HEK293 (cell line): ENCODE measurements at regions not wholly inside any gene's neighbourhood (a gene's known extent, or its start where the extent isn't known, plus 50 kb on each side); places are given as distances from the start of the nearest gene placed in this dataset.

Source experiments
- CTCF ChIA-PET: fragments of 350-600 bp; formaldehyde crosslinking; extraction: SDS; loops from one replicate; lab custom pipeline; 2021; ENCODE audit warnings: antibody characterized with exemption; lab: Yijun Ruan, JAX
- POLR2A ChIA-PET: fragments of 300-600 bp; formaldehyde crosslinking; extraction: SDS; loops from one replicate; lab custom pipeline; 2020; ENCODE audit warnings: antibody characterized with exemption, inconsistent platforms; lab: Yijun Ruan, JAX
- H3K27ac ChIP-seq: fragments of 200-500 bp; sonication (Bioruptor generic); 2 replicates; pipeline ENCODE4 v1.5.1; 2014; ENCODE audit warnings: low read depth, low read length, control low read depth, inconsistent platforms; ENCODE audit errors: extremely low read depth
- H3K36me3 ChIP-seq, 2 experiments: fragments of 200-500 bp in 1 of 2; sonication (Bioruptor generic) in 1 of 2; 1 replicate in 1 of 2; 2 replicates in 1 of 2; pipeline ENCODE4 v1.5.1; 2014 to 2017; ENCODE audit warnings: inconsistent platforms in 2 of 2, low read length in 2 of 2; ENCODE audit not compliant: control insufficient read depth in 2 of 2, insufficient read depth in 1 of 2
- H3K4me1 ChIP-seq: fragments of 200-500 bp; sonication (Bioruptor generic); 2 replicates; pipeline ENCODE4 v1.5.1; 2014; ENCODE audit warnings: mild to moderate bottlenecking, low read length, inconsistent platforms; ENCODE audit not compliant: control insufficient read depth, insufficient read depth
- H3K4me3 ChIP-seq: 2 replicates; pipeline ENCODE4 v1.5.1; 2011; ENCODE audit warnings: low read depth, mild to moderate bottlenecking, control low read depth, low read length, moderate library complexity
- H3K9me3 ChIP-seq: fragments of 200-500 bp; sonication (Bioruptor generic); 2 replicates; pipeline ENCODE4 v1.5.1; 2014; ENCODE audit warnings: low read depth, low read length, inconsistent platforms; ENCODE audit not compliant: control insufficient read depth, insufficient read depth
- EGR2 ChIP-seq: fragments of 450-650 bp; formaldehyde crosslinking; IDR thresholded peaks from 2 replicates; pipeline ENCODE4 v1.5.1; 2016; ENCODE audit warnings: low read depth, missing biosample characterization, missing genetic modification characterization
- GLIS2 ChIP-seq: fragments of 450-650 bp; formaldehyde crosslinking; IDR thresholded peaks from 2 replicates; pipeline ENCODE4 v1.5.1; 2016; ENCODE audit warnings: missing biosample characterization, missing genetic modification characterization
- KLF16 ChIP-seq: fragments of 450-650 bp; formaldehyde crosslinking; IDR thresholded peaks from 2 replicates; pipeline ENCODE4 v1.5.1; 2017; ENCODE audit warnings: missing biosample characterization, missing genetic modification characterization
- SETDB1 ChIP-seq: IDR thresholded peaks from one replicate; pipeline ENCODE4 v1.6.1; 2017; ENCODE audit warnings: mild to moderate bottlenecking, low read length, moderate library complexity, mixed read lengths; ENCODE audit not compliant: insufficient read length
- SP2 ChIP-seq: fragments of 450-650 bp; formaldehyde crosslinking; IDR thresholded peaks from 2 replicates; pipeline ENCODE4 v1.5.1; 2016; ENCODE audit warnings: missing biosample characterization, missing genetic modification characterization
- SP3 ChIP-seq: fragments of 450-650 bp; formaldehyde crosslinking; IDR thresholded peaks from 2 replicates; pipeline ENCODE4 v1.5.1; 2016; ENCODE audit warnings: missing biosample characterization, missing genetic modification characterization
- SP7 ChIP-seq: fragments of 450-650 bp; formaldehyde crosslinking; IDR thresholded peaks from 2 replicates; pipeline ENCODE4 v1.5.1; 2016; ENCODE audit warnings: missing biosample characterization, missing genetic modification characterization
- ZBTB1 ChIP-seq: fragments of 450-650 bp; formaldehyde crosslinking; IDR thresholded peaks from 2 replicates; pipeline ENCODE4 v1.5.1; 2016; ENCODE audit warnings: missing biosample characterization, missing genetic modification characterization
- ZBTB21 ChIP-seq: fragments of 450-650 bp; formaldehyde crosslinking; IDR thresholded peaks from 2 replicates; pipeline ENCODE4 v1.5.1; 2017; ENCODE audit warnings: missing biosample characterization, missing genetic modification characterization
- ZBTB48 ChIP-seq: fragments of 450-650 bp; formaldehyde crosslinking; IDR thresholded peaks from 2 replicates; pipeline ENCODE4 v1.5.1; 2016; ENCODE audit warnings: missing biosample characterization, missing genetic modification characterization
- ZNF248 ChIP-seq: fragments of 450-650 bp; formaldehyde crosslinking; IDR thresholded peaks from 2 replicates; pipeline ENCODE4 v1.5.1; 2017; ENCODE audit warnings: missing biosample characterization, missing genetic modification characterization
- ZNF433 ChIP-seq: fragments of 450-650 bp; formaldehyde crosslinking; IDR thresholded peaks from 2 replicates; pipeline ENCODE4 v1.5.1; 2016; ENCODE audit warnings: missing biosample characterization, missing genetic modification characterization, low read depth
- ZNF473 ChIP-seq: fragments of 450-650 bp; formaldehyde crosslinking; IDR thresholded peaks from 2 replicates; pipeline ENCODE4 v1.5.1; 2017; ENCODE audit warnings: missing biosample characterization, missing genetic modification characterization
- ZNF514 ChIP-seq: fragments of 450-650 bp; formaldehyde crosslinking; IDR thresholded peaks from 2 replicates; pipeline ENCODE4 v1.5.1; 2016; ENCODE audit warnings: missing biosample characterization, missing genetic modification characterization
- ZNF561 ChIP-seq: fragments of 450-650 bp; IDR thresholded peaks from 2 replicates; pipeline ENCODE4 v1.5.1; 2018; ENCODE audit warnings: missing biosample characterization, missing genetic modification characterization, borderline replicate concordance
- ZNF600 ChIP-seq: fragments of 450-650 bp; formaldehyde crosslinking; IDR thresholded peaks from 2 replicates; pipeline ENCODE4 v1.5.1; 2016; ENCODE audit warnings: missing biosample characterization, missing genetic modification characterization
- ZNF626 ChIP-seq: fragments of 450-650 bp; sonication (Bioruptor Pico); formaldehyde crosslinking; IDR thresholded peaks from 2 replicates; pipeline ENCODE4 v1.5.1; 2018; ENCODE audit warnings: missing biosample characterization, missing genetic modification characterization, inconsistent platforms
- ZNF670 ChIP-seq: fragments of 450-650 bp; formaldehyde crosslinking; IDR thresholded peaks from 2 replicates; pipeline ENCODE4 v1.5.1; 2016; ENCODE audit warnings: missing biosample characterization, missing genetic modification characterization, low read depth
- ZNF777 ChIP-seq: fragments of 450-650 bp; formaldehyde crosslinking; IDR thresholded peaks from 2 replicates; pipeline ENCODE4 v1.5.1; 2017; ENCODE audit warnings: missing biosample characterization, missing genetic modification characterization, borderline replicate concordance
- ZSCAN30 ChIP-seq: fragments of 450-650 bp; IDR thresholded peaks from 2 replicates; pipeline ENCODE4 v1.5.1; 2018; ENCODE audit warnings: missing biosample characterization, mild to moderate bottlenecking, missing genetic modification characterization, moderate library complexity
- TF ChIP-seq, protein P1 (sequence below): fragments of 450-650 bp; formaldehyde crosslinking; IDR thresholded peaks from 2 replicates; pipeline ENCODE4 v1.5.1; 2016; ENCODE audit warnings: missing biosample characterization, missing genetic modification characterization
- TF ChIP-seq, protein P2 (sequence below): fragments of 450-650 bp; formaldehyde crosslinking; IDR thresholded peaks from 2 replicates; pipeline ENCODE4 v1.5.1; 2016; ENCODE audit warnings: missing biosample characterization, missing genetic modification characterization
- TF ChIP-seq, protein P3 (sequence below): fragments of 450-650 bp; formaldehyde crosslinking; IDR thresholded peaks from 2 replicates; pipeline ENCODE4 v1.5.1; 2016; ENCODE audit warnings: missing biosample characterization, missing genetic modification characterization
- TF ChIP-seq, protein P4 (sequence below): IDR thresholded peaks from 2 replicates; pipeline ENCODE4 v1.6.1; 2011; ENCODE audit warnings: mild to moderate bottlenecking, low read depth, low read length, borderline replicate concordance
- TF ChIP-seq, protein P5 (sequence below): fragments of 450-650 bp; formaldehyde crosslinking; IDR thresholded peaks from 2 replicates; pipeline ENCODE4 v1.5.1; 2017; ENCODE audit warnings: missing biosample characterization, missing genetic modification characterization

DNA sequence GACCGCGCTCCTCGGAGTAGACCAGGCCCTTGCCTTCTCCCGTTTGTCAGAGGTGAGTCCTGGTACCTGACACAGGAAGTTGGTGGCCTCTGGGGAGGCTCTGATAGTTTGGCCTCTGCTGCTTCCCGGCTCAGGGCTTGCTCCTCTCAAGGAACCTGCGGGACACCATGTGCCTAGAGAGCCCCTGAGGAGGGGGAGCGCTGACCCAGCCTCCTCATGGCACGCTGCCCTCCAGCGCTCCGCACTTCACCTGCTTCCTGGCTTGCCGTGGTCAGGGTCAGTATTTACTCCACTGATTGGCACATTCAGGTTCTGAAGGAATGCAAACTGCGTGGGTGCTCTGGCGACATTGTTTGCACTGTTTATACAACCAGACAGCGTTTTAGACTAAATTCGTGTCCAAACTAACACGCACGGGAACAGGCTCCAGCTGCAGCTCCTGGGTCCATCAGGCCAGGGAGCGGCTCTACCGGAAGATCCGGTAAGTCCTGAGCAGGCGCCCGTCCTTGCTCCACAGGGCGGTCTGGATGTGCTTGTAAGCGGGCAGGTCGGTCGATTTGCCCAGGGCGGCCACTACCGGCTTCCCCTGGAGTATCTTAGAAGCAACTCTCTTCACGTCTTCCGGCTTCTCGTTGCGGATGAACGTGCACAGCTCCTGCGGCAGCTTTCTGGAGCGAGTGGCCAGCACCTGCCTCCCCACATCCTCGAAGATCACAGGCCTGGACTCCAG, 121.6 kb upstream of the GRID2 start (continued):
- TF ChIP-seq, protein P1, sequence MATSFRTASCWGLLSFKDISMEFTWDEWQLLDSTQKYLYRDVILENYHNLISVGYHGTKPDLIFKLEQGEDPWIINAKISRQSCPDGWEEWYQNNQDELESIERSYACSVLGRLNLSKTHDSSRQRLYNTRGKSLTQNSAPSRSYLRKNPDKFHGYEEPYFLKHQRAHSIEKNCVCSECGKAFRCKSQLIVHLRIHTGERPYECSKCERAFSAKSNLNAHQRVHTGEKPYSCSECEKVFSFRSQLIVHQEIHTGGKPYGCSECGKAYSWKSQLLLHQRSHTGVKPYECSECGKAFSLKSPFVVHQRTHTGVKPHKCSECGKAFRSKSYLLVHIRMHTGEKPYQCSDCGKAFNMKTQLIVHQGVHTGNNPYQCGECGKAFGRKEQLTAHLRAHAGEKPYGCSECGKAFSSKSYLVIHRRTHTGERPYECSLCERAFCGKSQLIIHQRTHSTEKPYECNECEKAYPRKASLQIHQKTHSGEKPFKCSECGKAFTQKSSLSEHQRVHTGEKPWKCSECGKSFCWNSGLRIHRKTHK (tag by site-specific recombination): no peak
- no peak for TF ChIP-seq KLF16 (tag by site-specific recombination)
- no peak for TF ChIP-seq ZBTB48
- TF ChIP-seq, protein P2, sequence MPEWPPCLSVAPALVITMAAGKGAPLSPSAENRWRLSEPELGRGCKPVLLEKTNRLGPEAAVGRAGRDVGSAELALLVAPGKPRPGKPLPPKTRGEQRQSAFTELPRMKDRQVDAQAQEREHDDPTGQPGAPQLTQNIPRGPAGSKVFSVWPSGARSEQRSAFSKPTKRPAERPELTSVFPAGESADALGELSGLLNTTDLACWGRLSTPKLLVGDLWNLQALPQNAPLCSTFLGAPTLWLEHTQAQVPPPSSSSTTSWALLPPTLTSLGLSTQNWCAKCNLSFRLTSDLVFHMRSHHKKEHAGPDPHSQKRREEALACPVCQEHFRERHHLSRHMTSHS (tag by site-specific recombination): no peak
- no peak for TF ChIP-seq ZNF600
- TF ChIP-seq, all 188 proteins: peak for 0

DNA sequence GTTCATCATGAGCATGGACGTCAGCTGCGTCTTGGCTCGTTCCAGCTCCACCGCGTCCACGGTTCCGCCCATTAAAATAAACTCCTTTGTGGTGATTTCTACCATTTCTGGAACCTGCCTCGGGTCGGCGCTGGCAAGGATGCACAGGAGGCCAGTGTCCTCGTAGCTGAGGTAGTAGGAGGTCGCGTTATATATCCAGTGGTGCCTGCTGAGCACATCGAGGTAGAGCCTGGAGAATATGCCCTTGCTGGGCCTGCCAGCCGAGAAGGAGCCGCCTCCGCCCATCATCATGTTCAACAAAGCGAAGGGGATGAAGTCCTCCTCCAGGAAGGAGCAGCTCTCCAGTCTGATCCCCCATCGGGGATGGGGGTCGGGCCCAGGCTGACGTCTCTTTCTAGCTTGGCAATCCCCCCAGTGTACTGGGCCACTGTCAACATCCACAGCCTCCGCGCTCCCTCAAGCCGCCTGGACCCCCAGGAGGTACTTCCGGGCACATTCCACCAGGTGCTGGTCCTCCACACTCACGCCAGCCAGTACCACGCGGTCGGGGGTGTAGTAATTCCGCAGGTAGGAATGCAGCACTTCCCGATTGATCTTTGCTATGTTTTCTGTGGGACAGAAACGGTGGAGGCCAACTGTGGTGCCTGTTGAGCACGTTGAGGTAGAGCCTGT, 120.9 kb upstream of the GRID2 start:
- ChIA-PET CTCF (no interaction called here), POLR2A (no interaction called here)
- Histone ChIP-seq H3K27ac (no peak overlapping the region), H3K9me3 (no peaks in the 10 kb centered on the region), H3K36me3 (no peaks in the 10 kb centered on the region), H3K4me3 (no peak overlapping the region), H3K4me1 (no peaks in the 10 kb centered on the region)
- TF ChIP-seq ZNF777 (no peak), ZNF561 (no peak), ZNF626 (tag by site-specific recombination) (no peak), ZNF473 (no peak), SP2 (tag by site-specific recombination) (no peak), ZNF670 (tag by site-specific recombination) (no peak), EGR2 (tag by site-specific recombination) (no peak), SETDB1 (no peak), ZSCAN30 (tag by site-specific recombination) (no peak), SP3 (no peak), ZNF248 (no peak), SP7 (no peak), ZNF433 (tag by site-specific recombination) (no peak), ZNF514 (tag by site-specific recombination) (no peak), ZBTB1 (tag by site-specific recombination) (no peak), ZBTB21 (no peak), GLIS2 (tag by site-specific recombination) (no peak)
- TF ChIP-seq, protein P3, sequence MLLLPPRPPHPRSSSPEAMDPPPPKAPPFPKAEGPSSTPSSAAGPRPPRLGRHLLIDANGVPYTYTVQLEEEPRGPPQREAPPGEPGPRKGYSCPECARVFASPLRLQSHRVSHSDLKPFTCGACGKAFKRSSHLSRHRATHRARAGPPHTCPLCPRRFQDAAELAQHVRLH: no peak
- TF ChIP-seq, protein P4, sequence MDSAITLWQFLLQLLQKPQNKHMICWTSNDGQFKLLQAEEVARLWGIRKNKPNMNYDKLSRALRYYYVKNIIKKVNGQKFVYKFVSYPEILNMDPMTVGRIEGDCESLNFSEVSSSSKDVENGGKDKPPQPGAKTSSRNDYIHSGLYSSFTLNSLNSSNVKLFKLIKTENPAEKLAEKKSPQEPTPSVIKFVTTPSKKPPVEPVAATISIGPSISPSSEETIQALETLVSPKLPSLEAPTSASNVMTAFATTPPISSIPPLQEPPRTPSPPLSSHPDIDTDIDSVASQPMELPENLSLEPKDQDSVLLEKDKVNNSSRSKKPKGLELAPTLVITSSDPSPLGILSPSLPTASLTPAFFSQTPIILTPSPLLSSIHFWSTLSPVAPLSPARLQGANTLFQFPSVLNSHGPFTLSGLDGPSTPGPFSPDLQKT: no peak
- TF ChIP-seq, protein P5, sequence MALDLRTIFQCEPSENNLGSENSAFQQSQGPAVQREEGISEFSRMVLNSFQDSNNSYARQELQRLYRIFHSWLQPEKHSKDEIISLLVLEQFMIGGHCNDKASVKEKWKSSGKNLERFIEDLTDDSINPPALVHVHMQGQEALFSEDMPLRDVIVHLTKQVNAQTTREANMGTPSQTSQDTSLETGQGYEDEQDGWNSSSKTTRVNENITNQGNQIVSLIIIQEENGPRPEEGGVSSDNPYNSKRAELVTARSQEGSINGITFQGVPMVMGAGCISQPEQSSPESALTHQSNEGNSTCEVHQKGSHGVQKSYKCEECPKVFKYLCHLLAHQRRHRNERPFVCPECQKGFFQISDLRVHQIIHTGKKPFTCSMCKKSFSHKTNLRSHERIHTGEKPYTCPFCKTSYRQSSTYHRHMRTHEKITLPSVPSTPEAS: no peak
